GM12891 (cell line): ENCODE measurements at regions not wholly inside any gene's neighbourhood (a gene's known extent, or its start where the extent isn't known, plus 50 kb on each side); places are given as distances from the start of the nearest gene placed in this dataset.
"Not testable (repeated sequence)": the region's sequence is repeated elsewhere in the genome, so short reads cannot be mapped to it uniquely, and the experiment has no call there.

ENCODE experiments used
- DNase-seq: peaks from one replicate; pipeline ENCODE4 v3.0.0; 2011; ENCODE audit warnings: low spot score; ENCODE audit not compliant: insufficient read length
- FAIRE-seq: peaks from 2 replicates; lab custom pipeline; 2011; peaks lifted over from hg19 to GRCh38; lab: Jason Lieb, UNC
- PAX5 ChIP-seq: IDR thresholded peaks from 2 replicates; pipeline ENCODE4 v1.6.1; 2011; ENCODE audit warnings: low read length, moderate library complexity, mild to moderate bottlenecking; ENCODE audit not compliant: insufficient read depth, severe bottlenecking
- POLR2A ChIP-seq: IDR thresholded peaks from 2 replicates; pipeline ENCODE4 v1.6.1; 2011; ENCODE audit warnings: low read depth, low read length, control low read depth
- POLR2AphosphoS5 ChIP-seq: IDR thresholded peaks from 2 replicates; pipeline ENCODE4 v1.6.1; 2011; ENCODE audit warnings: low read depth, low read length, control low read depth
- POU2F2 ChIP-seq: IDR thresholded peaks from 2 replicates; pipeline ENCODE4 v1.6.1; 2011; ENCODE audit warnings: low read depth, mild to moderate bottlenecking, control low read depth, low read length, moderate library complexity
- SPI1 ChIP-seq: IDR thresholded peaks from 2 replicates; pipeline ENCODE4 v1.6.1; 2011; ENCODE audit warnings: low read depth, low read length, control low read depth
- TAF1 ChIP-seq: IDR thresholded peaks from 2 replicates; pipeline ENCODE4 v1.6.1; 2011; ENCODE audit warnings: low read depth, low read length, control low read depth

- FAIRE-seq (no peak), DNase-seq (no peak)
- TF ChIP-seq POU2F2 (no peak), PAX5 (no peak), POLR2A (no peak), SPI1 (no peak), TAF1 (no peak)
These were observed 293.7 kb downstream of the NSUN3 start for GRCh38 chr3:94356581-94356980.

- FAIRE-seq, result no peak
- no peak for DNase-seq
- TF ChIP-seq POLR2AphosphoS5, result no peak
- TF ChIP-seq POU2F2, result no peak
- TF ChIP-seq TAF1, result no peak
- no peak for TF ChIP-seq POLR2A
- TF ChIP-seq PAX5, result no peak
- no peak for TF ChIP-seq SPI1
These were observed 297.1 kb downstream of the NSUN3 start for GRCh38 chr3:94359996-94360395.

GRCh38 chr3:94360987-94361386 lies 298.1 kb downstream of the NSUN3 start:
- FAIRE-seq, result no peak

GRCh38 chr3:94362393-94362792 lies 299.5 kb downstream of the NSUN3 start:
- FAIRE-seq (no peak), DNase-seq (no peak)
- TF ChIP-seq TAF1 (no peak), POU2F2 (no peak), POLR2AphosphoS5 (no peak)

More at GRCh38 chr3:94360987-94361386, 298.1 kb downstream of the NSUN3 start:
- no peak for DNase-seq
- TF ChIP-seq TAF1 (no peak), POLR2AphosphoS5 (no peak), POLR2A (no peak), POU2F2 (no peak), PAX5 (no peak), SPI1 (no peak)

GRCh38 chr3:94365006-94365405 lies 302.1 kb downstream of the NSUN3 start:
- FAIRE-seq (no peak), DNase-seq (no peak)
- no peak for TF ChIP-seq PAX5
- TF ChIP-seq SPI1, result no peak
- TF ChIP-seq TAF1, result no peak
- no peak for TF ChIP-seq POLR2A
- TF ChIP-seq POU2F2, result no peak
- no peak for TF ChIP-seq POLR2AphosphoS5

GRCh38 chr3:94372026-94372425 lies 309.2 kb downstream of the NSUN3 start:
- FAIRE-seq, result no peak
- TF ChIP-seq PAX5 (no peak), POU2F2 (no peak), POLR2AphosphoS5 (no peak), TAF1 (no peak), SPI1 (no peak), POLR2A (no peak)
- DNase-seq, result no peak

- TF ChIP-seq POLR2A (no peak), PAX5 (no peak), POU2F2 (no peak), TAF1 (no peak)
- FAIRE-seq, result no peak
- no peak for DNase-seq
These were observed 310.6 kb downstream of the NSUN3 start for GRCh38 chr3:94373456-94373855.

- DNase-seq (no peak), FAIRE-seq (no peak)
- TF ChIP-seq POLR2AphosphoS5 (no peak), TAF1 (no peak), POU2F2 (no peak), PAX5 (no peak), POLR2A (no peak), SPI1 (no peak)
These were observed 311.7 kb downstream of the NSUN3 start for GRCh38 chr3:94374439-94375161.

- DNase-seq, FAIRE-seq: not testable (repeated sequence)
These were observed 314.3 kb downstream of the NSUN3 start for GRCh38 chr3:94377123-94377696.

- DNase-seq, FAIRE-seq: not testable (repeated sequence)
These were observed 315.0 kb downstream of the NSUN3 start for GRCh38 chr3:94377863-94378262.

GRCh38 chr3:94378322-94378721 lies 315.5 kb downstream of the NSUN3 start:
- no peak for TF ChIP-seq POU2F2
- TF ChIP-seq POLR2A, result no peak
- TF ChIP-seq TAF1, result no peak
- no peak for TF ChIP-seq PAX5
- no peak for TF ChIP-seq SPI1
- no peak for TF ChIP-seq POLR2AphosphoS5
- no peak for DNase-seq
- FAIRE-seq, result no peak
